CD4-positive, alpha-beta T cell treated with Interleukin-17A for 1 hour (primary cell): ENCODE measurements at regions not wholly inside any gene's neighbourhood (a gene's known extent, or its start where the extent isn't known, plus 50 kb on each side); places are given as distances from the start of the nearest gene placed in this dataset.
"Not testable (repeated sequence)": the region's sequence is repeated elsewhere in the genome, so short reads cannot be mapped to it uniquely, and the experiment has no call there.

ENCODE experiments used
- DNase-seq: peaks from one replicate; pipeline ENCODE4 v3.0.0-alpha.2; 2020

DNA sequence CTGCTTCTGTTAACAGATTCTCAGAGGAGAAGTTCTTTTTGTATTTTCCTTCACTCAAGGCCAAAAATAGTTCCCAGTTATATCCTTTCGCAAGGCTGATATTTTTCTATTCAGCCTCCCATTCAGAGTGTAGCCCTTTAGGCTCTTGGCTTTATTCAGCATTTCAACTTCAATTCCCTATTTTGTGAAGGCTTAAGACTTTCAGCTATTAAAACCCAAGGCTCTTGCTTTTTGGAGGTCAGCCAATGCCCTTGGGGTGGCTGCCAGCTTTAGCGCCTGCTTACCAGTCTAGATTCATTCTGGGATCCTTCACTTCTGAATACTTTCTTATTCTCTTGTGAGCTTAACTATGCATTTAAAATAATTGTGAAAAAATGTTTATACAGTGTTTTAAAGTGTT, 57.3 kb upstream of the ADGRA3 start:
- DNase-seq, result no peak

DNA sequence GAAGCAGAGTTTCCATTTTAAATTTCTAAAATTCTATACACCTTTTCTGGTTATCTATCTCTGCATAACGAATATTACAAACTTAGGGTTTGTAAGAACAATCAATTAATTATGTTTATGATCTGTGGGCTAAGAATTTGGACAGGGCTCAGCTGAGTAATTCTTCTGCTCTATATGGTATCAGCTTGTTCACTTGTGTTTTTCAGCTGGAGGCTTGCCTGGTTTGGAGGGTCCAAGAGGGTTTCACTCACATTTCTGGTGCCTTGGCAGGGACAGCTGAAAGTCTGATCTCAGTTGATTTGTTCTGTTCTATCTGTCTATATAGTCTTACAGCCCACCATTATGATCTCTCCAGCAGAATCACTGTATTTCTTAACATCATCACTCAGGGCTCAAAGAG, 57.8 kb upstream of the ADGRA3 start:
- no peak for DNase-seq

DNA sequence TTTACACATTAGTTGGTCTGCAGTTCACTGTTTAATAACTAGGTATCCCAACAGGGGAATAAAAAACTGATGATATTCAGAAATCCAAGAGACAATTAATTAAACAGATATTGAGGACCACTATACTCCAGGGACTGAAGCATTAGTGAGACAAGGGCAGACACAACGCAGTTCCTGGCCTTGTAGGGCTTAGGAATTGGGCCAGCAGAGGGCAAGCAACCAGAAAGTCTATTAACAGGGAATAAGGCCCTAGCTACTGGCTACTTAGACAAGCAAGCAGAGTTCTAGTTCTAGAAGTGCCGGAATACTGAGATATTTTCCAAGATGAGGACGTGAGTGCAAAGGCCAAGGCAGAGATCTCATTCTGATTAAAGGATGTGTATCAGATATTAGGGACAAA, 58.6 kb upstream of the ADGRA3 start:
- DNase-seq, result no peak

DNA sequence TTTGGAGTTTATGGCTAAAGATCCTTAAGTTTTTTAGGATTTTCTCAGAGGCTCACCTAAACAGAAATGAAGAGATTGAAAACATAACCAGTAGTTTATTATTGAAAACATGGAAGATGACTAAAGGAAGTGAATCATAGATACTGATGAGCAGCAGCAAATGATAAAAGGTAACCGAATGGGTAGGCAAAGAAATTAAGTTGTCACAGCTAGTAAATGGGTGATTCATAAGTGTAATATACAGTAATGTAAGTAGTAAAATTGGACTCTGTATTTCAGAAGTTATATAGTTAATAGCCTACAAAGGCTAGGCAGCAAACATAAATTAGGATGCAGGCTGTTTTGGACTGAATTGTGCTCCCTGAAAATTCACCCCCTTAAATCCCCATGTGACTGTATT, 59.0 kb upstream of the ADGRA3 start:
- no peak for DNase-seq

DNA sequence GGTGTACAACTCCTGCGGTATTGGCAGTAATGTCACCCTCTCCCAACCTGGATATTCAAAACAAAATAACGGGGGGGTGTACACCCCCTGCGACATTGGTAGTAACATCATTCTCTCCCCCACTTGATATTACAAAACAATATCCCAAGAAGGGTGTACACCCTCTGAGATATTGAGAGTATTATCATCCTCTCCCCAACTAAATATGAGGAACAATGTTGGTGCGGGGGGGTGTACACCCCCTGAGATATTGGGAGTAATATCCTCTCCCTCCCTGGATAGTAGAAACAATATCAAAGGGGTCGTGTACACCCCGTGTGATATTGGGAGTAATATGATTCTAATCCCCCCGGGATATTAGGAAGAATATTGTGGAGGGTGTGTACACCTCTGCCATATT, 71.4 kb upstream of the ADGRA3 start:
- no peak for DNase-seq

DNA sequence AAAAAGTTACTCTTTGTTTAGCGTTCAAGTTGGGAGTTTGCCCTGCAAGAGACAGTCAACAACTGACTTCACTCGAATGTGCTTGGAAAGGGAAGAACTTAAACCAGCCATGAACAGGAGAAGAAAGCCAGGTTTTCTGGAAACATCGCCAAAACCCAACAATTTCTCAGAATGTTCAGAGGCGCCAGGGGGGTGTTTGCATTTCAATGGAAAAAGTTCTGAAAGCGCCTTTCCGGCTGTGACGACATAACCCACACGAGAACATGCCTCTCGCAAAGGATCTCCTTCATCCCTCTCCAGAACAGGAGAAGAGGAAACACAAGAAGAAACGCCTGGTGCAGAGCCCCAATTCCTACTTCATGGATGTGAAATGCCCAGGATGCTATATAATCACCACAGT, 78.1 kb upstream of the ADGRA3 start:
- DNase-seq, result no peak

DNA sequence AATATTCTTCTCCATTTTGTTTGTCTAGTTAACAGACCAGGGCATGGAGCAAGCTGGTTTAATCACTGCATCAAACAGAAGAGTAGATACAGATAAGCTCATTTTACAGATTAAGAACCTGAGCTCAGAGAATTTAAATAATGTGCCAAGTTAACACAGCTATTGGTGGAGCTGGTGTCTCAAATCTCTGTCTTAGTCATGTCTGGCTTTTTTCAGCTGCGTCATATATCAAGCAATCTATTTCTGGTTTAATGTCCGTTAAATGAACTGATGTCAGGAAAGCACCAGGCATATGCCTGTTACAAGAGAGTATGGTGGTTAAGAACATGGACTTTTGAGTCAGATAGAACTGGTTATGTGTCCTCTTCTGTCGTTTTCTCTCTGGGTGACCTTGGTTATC, 79.8 kb upstream of the ADGRA3 start:
- no peak for DNase-seq

DNA sequence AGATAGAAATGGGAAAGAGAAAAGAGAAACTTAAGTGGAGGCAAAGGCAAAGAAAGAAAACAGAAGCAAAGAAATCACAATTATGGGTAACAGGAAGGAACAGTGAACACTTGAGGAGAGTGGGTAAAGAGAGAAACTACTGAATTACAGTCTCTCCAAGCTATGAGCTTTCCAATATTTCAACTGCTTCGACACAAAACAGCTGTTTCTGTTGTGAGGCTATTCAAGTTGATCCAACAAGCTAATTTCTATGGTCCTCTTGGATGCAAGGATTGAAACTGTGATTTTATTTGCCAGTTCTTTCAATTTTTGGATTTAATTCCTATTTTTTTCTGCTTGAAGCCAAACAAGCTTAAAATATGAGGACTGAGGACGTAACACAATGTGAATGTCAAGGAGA, 80.5 kb upstream of the ADGRA3 start:
- DNase-seq, result no peak

DNA sequence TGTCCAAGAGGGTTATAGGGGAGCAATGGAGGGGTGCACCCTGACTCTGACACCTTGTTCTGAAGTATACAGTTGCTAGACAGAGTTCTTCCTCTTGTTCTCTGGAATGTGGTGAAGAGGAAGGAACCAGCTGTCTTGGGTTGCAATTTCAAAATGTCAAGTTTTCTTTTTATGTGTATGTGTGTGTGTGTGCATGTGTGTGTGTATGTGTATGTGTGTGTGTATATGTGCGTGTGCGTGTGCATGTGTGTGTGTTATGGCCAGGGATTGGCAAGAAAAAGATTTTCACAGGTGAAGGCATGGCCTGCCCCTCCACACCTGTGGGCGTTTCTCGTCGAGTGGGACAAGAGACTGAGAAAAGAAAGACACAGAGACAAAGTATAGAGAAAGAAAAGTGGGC, 81.6 kb upstream of the ADGRA3 start:
- DNase-seq, result no peak

DNA sequence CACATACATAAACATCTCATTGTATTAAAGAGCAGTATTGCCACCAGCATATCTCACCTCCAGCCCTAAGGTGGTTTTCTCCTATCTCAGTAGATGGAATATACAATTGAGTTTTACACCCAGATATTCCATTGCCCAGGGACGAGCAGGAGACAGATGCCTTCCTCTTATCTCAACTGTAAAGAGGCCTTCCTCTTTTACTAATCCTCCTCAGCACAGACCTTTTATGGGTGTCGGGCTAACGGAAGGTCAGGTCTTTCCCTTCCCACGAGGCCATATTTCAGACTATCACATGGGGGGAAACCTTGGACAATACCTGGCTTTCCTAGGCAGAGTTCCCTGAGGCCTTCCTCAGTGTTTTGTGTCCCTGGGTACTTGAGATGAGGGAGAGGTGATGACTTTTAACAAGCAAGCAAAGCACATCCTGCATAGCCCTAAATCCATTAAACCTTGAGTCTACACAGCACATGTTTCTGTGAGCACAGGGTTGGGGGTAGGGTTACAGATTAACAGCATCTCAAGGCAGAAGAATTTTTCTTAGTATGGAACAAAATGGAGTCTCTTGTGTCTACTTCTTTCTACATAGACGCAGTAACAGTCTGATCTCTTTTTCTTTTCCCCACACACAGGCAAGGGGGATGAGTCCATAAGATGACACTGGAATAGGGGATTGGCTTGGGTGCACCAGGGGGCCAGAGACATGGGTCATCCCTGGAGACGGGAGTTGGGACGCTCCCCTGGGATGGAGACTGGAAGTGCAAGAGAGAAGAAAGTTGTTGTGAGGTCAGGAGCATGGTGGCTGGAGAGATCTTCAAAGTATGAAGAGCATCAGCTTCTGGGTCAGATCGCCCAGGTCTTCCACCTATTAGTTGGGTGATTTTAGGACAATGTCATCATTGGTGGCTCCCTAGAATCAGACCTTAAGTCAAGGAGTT, 82.5 kb upstream of the ADGRA3 start:
- not testable (repeated sequence) for DNase-seq

DNA sequence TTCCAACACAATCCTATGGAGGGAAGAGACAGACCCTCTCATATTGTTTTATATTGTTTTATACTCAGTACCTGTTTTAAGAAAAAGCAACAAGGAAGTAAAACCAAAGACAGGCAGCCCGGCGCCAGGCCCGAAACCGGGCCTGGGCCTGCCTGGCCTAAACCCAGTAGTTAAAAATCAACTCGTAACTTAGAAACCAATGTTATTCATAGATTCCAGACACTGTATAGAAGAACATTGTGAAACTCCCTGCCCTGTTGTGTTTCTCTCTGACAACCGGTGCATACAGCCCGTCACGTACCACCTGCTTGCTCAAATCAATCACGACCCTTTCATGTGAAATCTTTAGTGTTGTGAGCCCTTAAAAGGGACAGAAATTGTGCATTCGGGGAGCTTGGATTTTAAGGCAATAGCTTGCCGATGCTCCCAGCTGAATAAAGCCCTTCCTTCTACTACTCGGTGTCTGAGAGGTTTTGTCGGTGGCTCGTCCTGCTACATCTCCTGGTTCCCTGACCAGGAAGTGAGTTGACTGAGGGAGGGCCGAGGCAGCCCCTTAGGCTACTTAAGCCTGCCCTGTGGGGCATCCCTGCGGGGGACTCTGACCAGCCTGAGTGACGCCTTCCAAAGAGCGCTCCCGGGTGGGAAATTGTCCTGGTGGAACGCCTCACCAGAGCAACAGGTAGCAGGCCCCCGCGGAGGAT, 83.5 kb upstream of the ADGRA3 start:
- not testable (repeated sequence) for DNase-seq

DNA sequence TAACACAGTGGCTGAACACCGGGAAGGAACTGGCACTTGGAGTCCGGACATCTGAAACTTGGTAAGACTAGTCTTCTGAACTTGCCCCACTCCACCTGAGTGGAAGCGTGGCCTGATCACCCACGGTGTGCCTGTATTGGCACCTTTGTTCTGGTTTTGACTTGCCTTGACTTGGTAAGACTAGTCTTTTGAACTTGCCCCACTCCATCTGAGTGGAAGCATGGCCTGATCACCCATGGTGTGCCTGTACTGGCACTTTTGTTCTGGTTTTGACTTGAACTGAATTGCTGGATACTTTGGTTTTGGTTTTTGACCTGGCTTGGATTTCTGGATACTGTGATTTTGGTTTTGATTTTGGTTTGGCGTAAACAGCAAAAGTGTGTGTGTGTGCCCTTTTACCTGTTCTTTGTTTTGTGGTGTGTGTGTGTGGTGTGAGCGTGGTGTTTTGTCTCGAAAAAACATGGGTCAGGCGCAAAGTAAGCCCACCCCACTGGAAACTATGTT, 84.1 kb upstream of the ADGRA3 start:
- not testable (repeated sequence) for DNase-seq

DNA sequence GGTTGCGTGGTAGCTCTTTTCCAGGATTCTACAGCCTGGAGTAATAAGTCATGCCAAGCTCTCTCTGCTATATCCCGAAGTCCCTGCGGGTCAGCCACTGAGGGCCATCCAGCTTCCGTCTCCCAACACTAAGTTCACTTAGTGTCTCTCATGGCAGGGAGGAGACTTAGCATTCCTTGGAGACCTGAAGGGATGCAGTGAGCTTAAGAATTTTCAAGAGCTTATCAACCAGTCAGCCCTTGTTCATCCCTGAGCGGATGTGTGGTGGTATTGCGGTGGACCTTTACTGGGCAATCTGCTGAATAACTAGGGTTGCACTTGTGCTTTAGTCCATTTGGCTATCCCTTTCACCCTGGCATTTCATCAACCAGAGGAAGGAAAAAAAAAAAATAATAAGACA, 85.8 kb upstream of the ADGRA3 start:
- not testable (repeated sequence) for DNase-seq

DNA sequence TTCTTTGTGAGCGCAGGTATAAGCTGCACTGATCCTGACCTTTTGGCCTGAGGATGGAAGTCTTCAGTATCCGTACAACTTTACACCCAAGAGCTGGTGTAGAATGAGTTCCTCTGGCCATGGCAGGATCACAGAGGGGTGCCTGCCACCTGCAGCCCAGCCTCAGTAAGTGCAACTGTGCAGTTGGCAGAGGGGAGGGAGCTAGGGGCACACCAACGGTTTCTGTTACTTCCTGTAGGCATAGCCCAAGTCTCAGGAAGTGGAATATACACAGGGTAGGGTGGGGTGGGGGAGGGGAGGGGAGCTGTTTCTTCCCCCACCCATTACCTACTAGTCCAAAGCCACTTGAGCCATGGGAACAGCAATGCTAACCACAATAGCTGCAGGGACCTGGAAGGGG, 85.4 kb upstream of the GBA3 start:
- peak; percentile 32 for DNase-seq

DNA sequence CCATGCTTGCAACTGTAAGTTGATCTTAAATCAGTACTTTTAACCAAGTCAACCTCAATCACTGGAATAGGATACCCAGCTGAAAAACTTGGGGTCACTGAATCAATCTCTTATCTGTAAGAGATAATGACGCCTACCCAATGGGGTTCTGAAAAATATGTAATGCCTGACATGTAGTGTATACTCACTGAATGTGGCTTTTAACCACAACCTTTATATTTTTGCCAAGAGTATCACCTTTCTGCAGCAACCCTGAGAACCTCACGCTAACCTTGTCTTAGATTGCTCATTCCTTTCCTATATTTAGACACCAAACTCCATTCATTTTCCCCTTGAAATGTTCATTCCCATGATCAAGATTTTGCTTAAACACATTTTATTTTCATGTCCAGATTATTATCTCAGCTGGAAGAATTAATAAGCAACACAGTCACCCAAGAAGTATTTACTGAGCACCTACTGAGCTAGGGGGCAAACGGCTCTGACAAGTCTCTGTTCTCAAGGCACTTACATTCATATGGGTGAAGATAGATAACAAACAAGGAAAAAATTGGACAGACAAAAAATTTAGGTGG, 82.7 kb upstream of the GBA3 start:
- not testable (repeated sequence) for DNase-seq

DNA sequence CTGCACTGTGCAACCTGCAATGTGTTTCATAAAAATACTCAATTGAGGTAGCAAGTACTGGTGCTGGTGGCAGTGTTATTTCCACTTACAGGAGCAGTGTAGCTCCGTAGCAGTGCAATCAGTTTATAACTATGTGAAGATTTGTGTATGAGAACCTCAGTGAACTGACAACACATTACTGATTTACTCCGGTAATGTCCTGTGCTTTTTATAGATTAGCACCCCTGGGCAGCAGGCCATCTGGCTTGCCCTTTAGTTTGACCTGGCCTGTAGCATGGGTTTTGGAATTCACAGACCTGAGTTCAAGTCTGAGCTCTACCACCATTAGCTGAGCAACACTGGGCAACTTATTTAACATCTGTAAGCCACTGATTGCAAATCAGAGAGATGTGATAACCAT, 78.6 kb upstream of the GBA3 start:
- DNase-seq, result no peak

DNA sequence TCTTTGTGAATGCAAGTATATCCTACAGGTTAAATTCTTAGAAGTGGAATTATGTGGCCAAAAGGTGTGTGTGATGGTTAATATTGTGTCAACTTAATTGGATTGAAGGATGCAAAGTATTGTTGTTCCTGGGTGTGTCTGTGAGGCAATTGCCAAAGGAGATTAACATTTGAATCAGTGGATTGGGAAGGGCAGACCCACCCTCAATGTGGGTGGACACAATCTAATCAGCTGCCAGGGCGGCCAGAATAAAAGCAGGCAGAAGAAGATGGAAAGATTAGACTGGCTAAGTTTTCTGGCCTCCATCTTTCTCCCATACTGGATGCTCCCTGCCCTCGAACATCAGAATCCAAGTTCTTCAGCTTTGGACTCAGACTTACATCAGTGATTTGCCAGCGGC, 76.2 kb upstream of the GBA3 start:
- no peak for DNase-seq

DNA sequence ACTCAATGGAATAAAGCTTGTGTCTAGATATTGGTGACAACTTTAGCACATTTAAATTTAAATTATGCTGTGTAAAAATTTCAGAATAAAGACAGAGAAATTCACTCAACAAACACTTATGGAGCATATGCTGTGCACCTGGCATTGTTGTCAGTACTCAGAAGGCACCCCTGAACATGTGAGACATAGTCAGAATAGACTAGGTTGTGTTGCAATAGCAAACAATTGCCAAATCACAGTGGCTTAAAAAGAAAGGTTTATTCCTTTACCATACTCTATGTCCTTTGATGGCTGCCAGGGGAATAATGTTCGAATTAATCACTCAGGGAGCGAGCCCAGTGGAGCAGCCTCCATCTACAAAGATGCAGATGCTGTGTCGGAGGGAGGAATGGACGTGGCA, 72.6 kb upstream of the GBA3 start:
- DNase-seq, result not testable (repeated sequence)

DNA sequence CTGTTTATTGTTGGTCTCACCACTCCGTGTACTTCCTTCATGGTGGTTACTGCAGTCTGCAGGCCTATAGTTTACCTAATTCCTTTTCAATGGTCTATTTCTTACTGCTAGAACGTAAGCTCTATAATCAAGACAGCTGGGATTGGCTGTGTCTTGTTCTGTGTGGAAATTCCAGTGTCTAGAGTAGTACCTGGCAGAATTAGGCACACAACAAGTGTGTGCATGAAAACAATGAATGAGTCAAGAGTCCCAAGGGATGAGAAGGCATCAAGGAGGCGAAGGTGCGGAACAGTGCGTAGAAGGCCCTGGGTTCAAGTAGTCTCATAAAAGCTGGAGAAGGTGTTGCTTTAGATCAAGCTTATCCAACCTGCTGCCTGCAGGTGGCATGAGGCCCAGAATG, 70.8 kb upstream of the GBA3 start:
- DNase-seq, result not testable (repeated sequence)

DNA sequence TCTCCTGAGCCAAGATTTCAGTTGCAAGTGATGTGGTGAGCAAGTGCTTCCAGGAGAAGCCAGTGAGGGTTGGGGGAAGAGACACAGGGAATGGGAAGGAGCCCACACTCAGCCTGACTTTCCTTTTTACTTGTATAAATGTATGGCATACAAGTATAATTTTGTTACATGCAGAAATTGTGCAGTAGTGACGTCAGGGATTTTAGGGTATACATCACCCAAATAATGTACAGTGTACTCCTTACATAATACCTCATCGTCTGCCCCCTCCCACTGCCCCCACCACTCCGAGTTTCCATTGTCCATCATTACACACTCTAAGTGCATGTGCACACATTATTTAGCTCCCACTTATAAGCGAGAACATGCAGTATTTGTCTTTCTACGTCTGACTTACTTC, 68.7 kb upstream of the GBA3 start:
- not testable (repeated sequence) for DNase-seq

DNA sequence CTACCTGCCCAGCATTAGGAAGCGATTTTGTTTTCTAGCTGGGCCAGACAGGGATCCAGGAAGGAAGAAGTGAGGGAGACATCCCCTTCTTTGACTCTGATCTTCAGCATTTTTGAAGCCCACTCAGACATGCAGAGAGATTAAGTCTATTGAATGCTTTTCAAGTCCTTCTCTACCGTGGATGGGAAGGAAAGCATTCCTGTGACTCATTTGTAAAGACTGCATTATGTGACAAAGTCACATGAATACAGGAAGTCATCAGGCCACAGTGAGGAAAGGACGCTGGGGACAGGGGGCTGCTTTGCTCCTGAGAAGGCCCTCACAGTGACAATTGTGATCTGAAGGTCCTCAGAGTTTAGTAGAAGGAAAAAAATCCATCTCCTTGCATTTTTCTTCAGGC, 67.4 kb upstream of the GBA3 start:
- no peak for DNase-seq

DNA sequence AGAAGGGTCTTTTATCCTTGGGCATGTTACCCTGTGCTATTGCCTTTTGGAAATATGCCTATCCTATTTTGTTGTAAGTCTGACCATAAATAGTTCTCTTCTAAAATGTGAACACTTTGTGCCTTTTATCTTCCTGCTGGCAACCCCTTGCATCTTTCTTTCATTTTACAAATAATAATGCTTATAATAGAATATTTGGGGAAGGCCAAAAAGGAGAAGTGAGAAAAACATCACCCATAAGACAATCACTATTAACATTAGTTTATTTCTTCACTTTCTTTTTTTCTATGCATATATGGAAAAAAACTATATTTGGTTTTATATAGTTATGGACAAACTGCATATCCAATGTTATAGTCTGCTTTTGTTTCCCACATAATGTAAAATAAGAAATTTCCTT, 64.9 kb upstream of the GBA3 start:
- DNase-seq, result not testable (repeated sequence)

DNA sequence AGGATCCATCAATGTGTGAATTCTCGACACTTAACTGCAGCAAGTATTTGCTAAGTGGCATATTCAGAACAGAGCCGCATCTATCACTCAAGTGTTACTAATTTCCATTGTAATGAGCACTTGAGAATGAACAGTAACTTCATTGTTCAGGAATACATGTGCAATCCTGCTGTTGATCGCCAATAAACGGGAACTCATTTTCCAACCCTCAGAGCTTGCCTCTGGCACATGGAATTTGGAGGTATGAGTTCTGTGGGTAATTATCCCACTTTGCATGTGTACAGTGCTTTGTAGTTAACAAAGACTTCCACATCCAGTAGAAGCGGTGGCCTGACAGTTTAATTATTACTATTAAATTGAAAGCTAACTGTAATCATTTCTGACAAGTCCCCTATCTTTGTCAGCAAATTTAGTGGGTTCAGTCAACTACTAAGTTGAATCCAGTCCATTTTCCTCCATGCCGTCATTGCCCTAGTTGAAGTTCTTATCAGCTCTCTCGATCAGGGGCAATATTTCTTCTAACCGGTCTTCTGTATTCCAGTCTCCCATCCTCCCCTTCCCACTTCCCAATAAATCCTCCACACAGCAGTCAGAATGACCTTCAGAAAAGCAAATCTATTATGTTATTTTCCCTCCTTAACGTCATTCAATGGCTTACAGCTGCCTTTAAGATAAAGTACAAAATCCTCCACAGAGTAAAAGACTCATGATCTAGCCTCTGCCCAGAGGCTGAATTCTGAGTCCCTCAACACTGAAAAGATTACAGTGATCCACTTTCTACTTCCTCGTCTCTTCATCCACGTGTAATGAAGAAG, 62.4 kb upstream of the GBA3 start:
- not testable (repeated sequence) for DNase-seq
